ENCODE measurements at regions not wholly inside any gene's neighbourhood (a gene's known extent, or its start where the extent isn't known, plus 50 kb on each side); places are given as distances from the start of the nearest gene placed in this dataset.

DNA sequence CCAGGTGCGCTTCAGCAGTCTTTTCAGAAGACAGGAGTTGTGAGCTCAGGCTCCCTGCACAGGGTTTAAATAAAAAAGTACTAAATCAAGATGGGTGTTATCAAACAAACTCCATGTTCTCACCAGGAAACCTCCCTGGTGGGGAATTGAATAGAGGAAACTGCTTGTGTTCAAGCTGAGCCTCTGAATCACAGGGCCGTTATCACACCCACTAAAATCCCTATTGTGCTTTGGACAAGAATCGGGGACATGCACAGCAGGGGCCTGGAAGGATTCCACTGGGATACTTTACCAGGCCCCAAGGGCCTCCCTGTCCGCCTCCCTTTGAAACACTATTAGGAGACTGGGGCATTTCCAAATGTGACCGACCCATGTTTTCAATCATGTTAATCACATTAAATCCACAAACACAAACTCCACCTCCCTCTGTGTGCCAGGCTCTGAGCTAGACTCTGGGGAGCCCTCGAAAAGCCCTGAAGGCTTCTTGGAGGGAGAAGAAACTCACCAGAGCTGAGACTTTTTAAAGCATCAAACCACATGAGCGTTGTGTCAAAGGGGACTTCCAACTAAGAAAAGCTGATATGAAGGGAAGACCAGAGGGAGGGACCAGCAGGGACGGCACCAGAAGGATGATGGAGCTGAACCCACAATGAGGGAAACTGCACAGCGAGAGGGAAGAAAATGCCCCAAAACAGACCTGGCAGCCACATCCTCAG is 458.7 kb upstream of the ID2 start:
- Mint-ChIP-seq H3K27me3 (no peaks in the 10 kb centered on the region), H3K4me3 (no peak overlapping the region), H3K9me3 (ENCODE audit: low read depth) (no peaks in the 10 kb centered on the region), H3K36me3 (no peaks in the 10 kb centered on the region), H3K4me1 (ENCODE audit: low read depth) (no peaks in the 10 kb centered on the region), H3K27ac (no peak overlapping the region)

DNA sequence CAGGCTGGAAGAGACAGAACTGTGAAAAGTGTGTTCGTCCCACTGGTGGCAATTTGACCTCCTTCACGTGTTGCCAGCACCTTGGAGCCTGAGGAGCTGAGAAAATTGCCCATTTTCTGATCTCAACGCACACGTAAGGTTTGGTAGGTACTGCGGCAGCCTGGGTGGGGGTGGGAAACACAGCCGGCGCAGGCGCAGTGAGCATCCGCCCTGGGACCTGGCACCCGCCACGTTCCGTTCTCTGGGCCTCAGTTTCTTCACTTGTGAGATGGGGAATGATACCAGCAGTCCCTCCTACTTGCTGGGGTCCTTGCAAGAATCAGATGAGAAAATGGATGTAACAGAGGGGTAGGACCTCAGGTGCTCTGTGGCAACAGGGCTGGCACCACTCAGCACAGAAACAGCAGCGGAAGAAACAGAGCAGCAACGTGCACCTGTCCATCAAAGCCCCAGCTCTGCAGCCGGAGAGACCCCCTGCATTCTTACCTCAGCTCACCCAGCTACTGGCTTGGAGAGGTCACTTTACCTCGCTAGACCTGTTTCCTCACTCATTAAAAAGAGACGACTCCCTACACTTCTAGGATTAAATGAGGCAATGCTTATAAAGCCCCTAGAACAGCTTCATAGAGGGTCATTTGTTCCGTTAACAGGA is 458.0 kb upstream of the ID2 start:
- H3K4me1 Mint-ChIP-seq (ENCODE audit: low read depth), result no peaks in the 10 kb centered on the region
- no peak overlapping the region for H3K4me3 Mint-ChIP-seq
- H3K9me3 Mint-ChIP-seq (ENCODE audit: low read depth), result no peaks in the 10 kb centered on the region
- no peaks in the 10 kb centered on the region for H3K27me3 Mint-ChIP-seq
- no peaks in the 10 kb centered on the region for H3K36me3 Mint-ChIP-seq
- no peak overlapping the region for H3K27ac Mint-ChIP-seq

DNA sequence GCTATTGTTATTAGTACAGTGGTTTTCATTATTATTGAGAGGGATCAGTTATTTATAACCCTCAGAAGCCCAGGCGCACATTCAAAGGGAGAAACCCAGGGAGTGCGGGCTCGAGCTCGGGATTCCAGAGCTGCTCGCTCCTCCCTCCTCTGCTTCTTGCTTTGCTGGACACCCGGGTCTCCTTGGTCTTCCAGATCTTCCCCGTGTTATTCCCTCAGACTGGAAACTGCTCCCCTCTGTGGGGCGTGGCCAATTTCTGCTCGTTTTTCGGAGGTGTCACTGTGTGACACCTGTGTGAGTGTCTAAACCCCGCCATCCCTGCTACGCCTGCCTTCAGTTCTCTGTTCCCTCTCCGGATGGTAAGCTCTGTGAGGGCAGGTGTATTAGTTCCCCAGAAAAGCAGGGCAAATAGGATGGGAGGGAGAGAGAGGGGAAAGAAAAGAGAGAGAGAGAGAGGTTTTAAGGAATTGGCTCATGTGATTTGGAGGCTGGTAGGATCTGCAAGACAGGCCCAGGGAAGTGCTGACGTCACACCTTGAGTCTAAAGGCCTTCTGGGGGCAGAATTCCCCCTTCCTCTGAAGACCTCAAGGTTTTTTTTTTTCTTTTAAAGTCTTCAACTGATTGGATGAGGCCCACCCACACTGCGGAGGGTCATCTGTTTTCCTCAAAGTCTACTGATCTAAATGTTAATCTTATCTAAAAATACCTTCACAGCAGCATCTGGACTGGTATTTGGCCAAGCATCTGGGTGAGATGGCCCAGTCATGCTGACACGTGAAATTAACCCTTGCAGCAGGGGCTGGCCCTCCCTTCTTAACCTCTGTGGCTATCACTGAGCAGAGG is 457.3 kb upstream of the ID2 start:
- Mint-ChIP-seq H3K36me3 (no peaks in the 10 kb centered on the region), H3K4me1 (ENCODE audit: low read depth) (peaks cover 5% of the 10 kb centered on the region), H3K9me3 (ENCODE audit: low read depth) (no peaks in the 10 kb centered on the region), H3K27me3 (no peaks in the 10 kb centered on the region), H3K4me3 (no peak overlapping the region), H3K27ac (no peak overlapping the region)

DNA sequence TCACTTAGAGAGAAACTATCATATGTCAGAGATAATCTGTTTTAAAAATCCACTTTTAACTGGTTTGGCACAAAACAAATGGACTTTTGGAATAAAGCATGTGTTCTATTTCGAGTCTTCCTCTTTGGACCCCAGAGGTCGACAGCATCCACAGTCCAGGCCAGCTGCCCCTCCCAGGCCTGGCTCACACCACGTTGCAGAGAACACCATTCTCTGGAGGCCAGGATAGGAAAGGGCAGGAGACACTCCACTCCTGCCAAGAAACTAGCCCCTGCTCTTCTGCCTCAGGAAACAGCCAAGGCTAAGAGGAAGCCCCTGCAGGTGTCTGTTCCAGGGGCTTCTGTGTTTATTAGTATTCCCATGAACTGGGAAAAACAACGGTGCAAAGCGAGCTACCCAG is 456.6 kb upstream of the ID2 start:
- Mint-ChIP-seq H3K27me3 (no peaks in the 10 kb centered on the region), H3K27ac (no peak overlapping the region)

DNA sequence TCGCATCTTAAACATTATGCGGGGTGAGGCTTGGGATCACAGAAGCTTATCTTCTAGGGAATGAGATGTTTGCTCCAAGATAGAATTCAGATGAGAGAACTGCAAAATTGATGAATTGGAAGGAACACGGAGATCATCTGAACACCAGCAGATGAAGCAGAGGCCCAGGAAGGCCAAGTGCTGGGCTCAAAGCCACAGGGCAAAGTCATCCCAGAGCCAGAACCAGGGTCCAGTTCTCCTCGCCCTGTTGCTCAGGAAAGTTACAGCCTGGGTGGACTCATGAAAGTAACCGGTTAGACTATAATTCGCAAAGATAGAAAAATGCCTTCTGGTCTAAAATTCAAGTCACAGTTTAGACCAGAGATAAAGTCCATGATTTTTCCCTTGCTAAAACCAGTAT is 456.1 kb upstream of the ID2 start:
- Mint-ChIP-seq H3K27ac (no peak overlapping the region), H3K36me3 (no peaks in the 10 kb centered on the region), H3K27me3 (no peaks in the 10 kb centered on the region), H3K4me3 (no peak overlapping the region), H3K4me1 (ENCODE audit: low read depth) (peaks cover 11% of the 10 kb centered on the region), H3K9me3 (ENCODE audit: low read depth) (no peaks in the 10 kb centered on the region)

More for the DNA sequence above, 456.6 kb upstream of the ID2 start:
- Mint-ChIP-seq H3K36me3 (no peaks in the 10 kb centered on the region), H3K4me1 (ENCODE audit: low read depth) (peaks cover 11% of the 10 kb centered on the region), H3K4me3 (no peak overlapping the region), H3K9me3 (ENCODE audit: low read depth) (no peaks in the 10 kb centered on the region)

DNA sequence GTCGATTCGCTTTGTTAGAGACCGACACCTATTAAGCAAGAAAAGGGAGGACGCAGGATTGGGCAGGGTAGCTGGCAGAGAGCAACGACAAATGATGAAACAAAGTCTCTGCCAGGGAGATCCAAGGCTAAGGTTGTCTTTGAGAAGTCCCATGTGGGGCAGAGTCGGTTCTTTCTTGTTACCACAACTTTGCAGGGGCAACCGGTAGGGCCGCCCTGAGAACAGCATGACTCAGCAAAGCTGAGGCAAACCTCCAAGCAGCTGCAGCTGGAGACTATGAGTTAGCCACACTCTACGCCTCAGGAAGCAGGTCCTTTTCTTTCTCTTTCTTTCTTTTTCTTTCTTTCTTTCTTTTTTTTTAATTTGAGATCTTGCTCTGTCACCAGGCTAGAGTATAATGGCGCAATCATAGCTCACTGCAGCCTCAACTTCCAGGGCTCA is 452.3 kb upstream of the ID2 start:
- Mint-ChIP-seq H3K9me3 (ENCODE audit: low read depth) (no peaks in the 10 kb centered on the region), H3K4me1 (ENCODE audit: low read depth) (peaks cover 11% of the 10 kb centered on the region), H3K36me3 (peaks cover 3% of the 10 kb centered on the region), H3K4me3 (no peak overlapping the region), H3K27ac (no peak overlapping the region), H3K27me3 (no peaks in the 10 kb centered on the region)

DNA sequence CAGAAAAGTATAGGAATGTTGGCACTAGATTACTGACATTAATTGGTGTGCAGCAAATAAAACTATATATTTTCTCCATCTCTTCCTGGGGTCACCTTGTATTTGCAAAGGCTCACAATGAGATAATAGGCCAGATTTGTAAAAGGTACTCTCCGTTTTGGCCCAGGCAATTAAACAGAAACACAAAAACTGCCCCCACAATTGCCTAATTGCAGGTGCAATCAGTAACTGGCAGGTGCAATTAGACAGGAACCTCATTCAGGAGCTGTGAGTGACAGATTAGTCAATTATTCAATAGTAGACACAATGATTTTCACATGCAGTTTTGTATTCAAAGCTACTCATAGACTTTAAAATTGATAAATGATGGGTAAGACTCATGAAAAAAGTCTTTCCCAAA is 451.4 kb upstream of the ID2 start:
- no peak overlapping the region for H3K27ac Mint-ChIP-seq
- H3K4me1 Mint-ChIP-seq (ENCODE audit: low read depth), result peaks cover 11% of the 10 kb centered on the region
- H3K27me3 Mint-ChIP-seq, result peaks cover 3% of the 10 kb centered on the region
- H3K36me3 Mint-ChIP-seq, result peaks cover 3% of the 10 kb centered on the region
- no peaks in the 10 kb centered on the region for H3K9me3 Mint-ChIP-seq (ENCODE audit: low read depth)
- no peak overlapping the region for H3K4me3 Mint-ChIP-seq

DNA sequence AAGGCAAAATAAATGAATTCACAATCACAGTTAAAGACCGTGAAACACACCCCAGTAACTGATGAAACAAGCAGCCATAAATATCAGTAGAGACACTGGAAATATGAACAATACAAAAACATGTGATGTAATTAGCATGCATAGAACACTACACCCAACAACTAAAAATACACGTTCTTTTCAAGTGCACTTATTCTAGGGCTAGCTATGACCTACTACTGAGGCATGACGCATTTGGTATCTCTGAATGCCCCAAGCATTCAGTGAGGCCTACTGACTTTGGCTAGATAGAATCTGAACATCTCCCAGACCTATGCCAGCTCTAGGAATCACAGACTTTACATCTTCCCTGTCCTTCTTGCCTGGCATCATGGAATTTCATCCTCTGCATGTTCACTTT is 450.0 kb upstream of the ID2 start:
- Mint-ChIP-seq H3K36me3 (peaks cover 3% of the 10 kb centered on the region), H3K27me3 (peaks cover 3% of the 10 kb centered on the region), H3K4me1 (ENCODE audit: low read depth) (peaks cover 11% of the 10 kb centered on the region), H3K9me3 (ENCODE audit: low read depth) (no peaks in the 10 kb centered on the region), H3K27ac (no peak overlapping the region), H3K4me3 (no peak overlapping the region)

DNA sequence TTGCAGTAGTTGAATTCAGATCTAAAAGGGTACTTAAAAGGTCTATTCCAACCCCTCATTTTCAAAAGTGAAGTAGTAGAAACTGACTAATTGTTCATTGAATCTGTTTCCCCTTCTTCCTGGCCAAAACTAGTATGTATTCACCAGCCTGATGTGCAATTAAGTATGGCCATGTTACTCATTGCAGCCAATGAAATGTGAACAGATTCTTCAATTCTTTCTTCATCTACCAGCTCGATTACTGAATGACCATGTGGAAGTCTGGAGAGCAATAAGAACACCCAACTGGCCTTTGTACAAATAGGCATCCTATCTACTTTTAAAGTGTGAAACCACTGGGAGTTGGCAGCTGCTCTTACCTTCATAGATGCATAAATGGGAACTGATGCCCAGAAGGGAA is 449.0 kb upstream of the ID2 start:
- H3K9me3 Mint-ChIP-seq (ENCODE audit: low read depth), result no peaks in the 10 kb centered on the region
- H3K27ac Mint-ChIP-seq, result no peak overlapping the region
- no peak overlapping the region for H3K4me3 Mint-ChIP-seq
- H3K4me1 Mint-ChIP-seq (ENCODE audit: low read depth), result peaks cover 11% of the 10 kb centered on the region
- peaks cover 3% of the 10 kb centered on the region for H3K36me3 Mint-ChIP-seq
- H3K27me3 Mint-ChIP-seq, result peaks cover 8% of the 10 kb centered on the region

DNA sequence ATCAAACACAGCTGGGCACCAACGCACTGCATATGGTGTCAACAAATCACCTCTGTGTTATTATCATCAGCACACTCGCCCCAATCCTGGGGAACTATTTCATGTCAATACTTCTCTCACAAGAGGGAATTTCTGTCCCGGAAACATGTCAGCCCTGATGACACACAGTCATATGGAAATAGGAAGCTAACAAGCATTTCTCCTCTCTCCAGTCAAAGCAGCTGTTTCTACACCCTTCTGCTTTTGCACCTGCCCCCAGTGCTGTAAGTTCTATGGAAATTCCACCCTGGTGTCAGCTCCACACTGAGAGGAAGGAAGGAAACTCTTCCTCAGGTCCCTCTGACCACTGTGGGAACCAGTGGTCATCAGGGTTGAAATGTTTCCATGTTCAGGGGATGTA is 447.6 kb upstream of the ID2 start:
- peaks cover 8% of the 10 kb centered on the region for H3K27me3 Mint-ChIP-seq
- peaks cover 13% of the 10 kb centered on the region for H3K4me1 Mint-ChIP-seq (ENCODE audit: low read depth)
- no peak overlapping the region for H3K4me3 Mint-ChIP-seq
- H3K36me3 Mint-ChIP-seq, result peaks cover 3% of the 10 kb centered on the region
- H3K27ac Mint-ChIP-seq, result no peak overlapping the region
- H3K9me3 Mint-ChIP-seq (ENCODE audit: low read depth), result no peaks in the 10 kb centered on the region

DNA sequence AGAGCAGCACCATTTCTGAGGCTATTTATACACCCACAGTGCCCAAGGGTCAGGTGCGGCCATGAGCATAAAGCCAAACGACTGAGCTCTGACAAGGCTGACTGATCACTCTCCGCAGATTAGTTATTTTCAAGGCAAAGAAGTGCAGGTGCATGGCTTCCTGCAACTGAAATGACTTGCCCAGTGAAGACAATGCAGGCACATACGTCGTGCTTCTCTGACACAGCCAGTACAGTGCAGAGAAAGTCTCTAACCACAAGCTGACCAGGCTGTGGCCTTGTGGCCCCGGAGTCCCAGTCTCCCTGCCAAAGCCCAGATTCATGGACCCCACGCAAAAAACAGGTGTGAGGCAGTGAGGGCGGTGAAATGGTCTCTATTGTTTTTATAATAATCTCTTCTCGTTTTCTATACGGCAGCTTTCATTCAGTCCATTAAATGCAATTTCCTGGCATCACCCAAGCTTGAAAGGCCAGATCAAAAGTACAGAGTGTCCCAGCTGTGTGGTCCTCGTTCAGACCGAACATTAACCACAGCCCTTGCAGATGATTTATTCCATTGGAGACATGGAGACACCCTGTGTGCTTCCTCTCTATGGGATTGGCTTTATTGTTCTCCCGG is 447.0 kb upstream of the ID2 start:
- Mint-ChIP-seq H3K36me3 (peaks cover 3% of the 10 kb centered on the region), H3K4me3 (no peak overlapping the region), H3K4me1 (ENCODE audit: low read depth) (peaks cover 13% of the 10 kb centered on the region), H3K27me3 (peaks cover 8% of the 10 kb centered on the region), H3K9me3 (ENCODE audit: low read depth) (no peaks in the 10 kb centered on the region), H3K27ac (no peak overlapping the region)

DNA sequence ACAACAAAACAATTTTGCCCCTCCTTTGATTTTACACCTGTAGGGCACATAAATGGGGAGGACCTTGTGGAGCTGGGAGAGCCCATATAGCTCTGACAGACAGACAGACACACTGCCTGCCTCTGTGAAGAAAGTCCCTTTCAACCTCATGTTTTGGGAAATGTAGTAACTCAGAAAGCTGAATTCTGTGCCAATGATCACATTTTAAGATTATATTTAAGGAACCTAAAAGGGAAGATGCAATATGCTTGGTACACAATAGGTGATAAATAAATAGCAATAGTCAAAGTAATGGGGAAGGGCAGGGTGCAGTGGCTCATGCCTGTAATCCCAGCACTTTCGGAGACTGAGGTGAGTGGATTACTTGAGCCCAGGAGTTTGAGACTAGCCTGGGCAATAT is 446.4 kb upstream of the ID2 start:
- Mint-ChIP-seq H3K36me3 (peaks cover 3% of the 10 kb centered on the region), H3K4me1 (ENCODE audit: low read depth) (peaks cover 12% of the 10 kb centered on the region), H3K27ac (no peak overlapping the region), H3K27me3 (peaks cover 8% of the 10 kb centered on the region), H3K9me3 (ENCODE audit: low read depth) (no peaks in the 10 kb centered on the region), H3K4me3 (no peak overlapping the region)

DNA sequence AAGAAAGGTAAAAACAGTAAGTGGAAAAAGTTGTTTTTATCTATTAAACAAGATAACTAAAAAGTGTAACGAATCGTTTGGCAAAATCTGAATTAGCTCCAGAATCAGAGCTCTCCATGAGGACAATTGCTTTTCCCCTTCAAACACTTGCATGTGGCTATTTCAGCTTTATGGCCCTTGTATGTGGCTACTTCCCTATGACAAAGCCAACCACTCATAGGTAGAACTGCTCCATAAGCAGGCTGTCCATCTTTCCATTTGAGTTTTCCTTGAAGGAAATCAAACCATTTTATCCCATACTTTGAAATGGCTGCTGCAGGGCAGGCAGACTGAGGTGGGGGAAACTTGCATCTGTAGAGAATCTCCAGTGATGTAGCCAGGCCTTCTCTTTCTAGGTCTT is 445.5 kb upstream of the ID2 start:
- Mint-ChIP-seq H3K4me1 (ENCODE audit: low read depth) (peaks cover 12% of the 10 kb centered on the region), H3K27me3 (peaks cover 8% of the 10 kb centered on the region), H3K36me3 (peaks cover 3% of the 10 kb centered on the region), H3K9me3 (ENCODE audit: low read depth) (no peaks in the 10 kb centered on the region), H3K27ac (no peak overlapping the region), H3K4me3 (no peak overlapping the region)

DNA sequence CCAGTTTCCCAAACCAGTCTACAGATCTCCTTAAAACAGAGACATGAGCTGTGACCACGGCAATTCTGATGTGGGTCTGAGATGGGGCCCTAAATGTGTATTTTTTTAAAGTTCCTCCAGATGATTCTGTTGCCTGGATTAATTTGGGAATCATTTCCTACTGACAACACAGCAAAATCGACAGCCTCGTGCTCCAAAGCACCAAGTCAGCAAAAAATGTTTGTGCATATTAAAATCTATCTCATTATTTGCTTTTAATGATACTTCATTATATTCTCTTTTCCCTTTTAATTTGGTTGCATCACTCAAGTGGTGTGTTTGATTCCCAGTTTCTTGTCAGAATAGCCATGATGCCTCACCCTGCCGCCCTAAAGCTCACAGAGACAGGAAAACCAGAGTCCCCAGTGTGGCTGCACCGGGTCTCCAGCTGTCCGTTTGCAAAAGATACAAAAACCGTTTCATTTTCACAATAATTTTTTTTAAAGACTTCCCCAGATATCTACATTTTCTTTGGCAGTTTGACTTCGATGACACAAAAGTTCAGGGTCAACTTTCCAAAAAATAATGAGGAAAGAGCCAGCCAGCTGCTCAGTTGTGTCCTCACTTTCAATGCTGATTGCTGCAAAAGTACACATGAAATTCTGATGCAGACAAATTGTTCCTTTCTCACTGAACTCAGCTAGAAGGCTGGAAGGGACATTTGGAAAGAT is 443.2 kb upstream of the ID2 start:
- H3K36me3 Mint-ChIP-seq, result no peaks in the 10 kb centered on the region
- H3K9me3 Mint-ChIP-seq (ENCODE audit: low read depth), result no peaks in the 10 kb centered on the region
- H3K4me1 Mint-ChIP-seq (ENCODE audit: low read depth), result peaks cover 12% of the 10 kb centered on the region
- H3K4me3 Mint-ChIP-seq, result no peak overlapping the region
- no peak overlapping the region for H3K27ac Mint-ChIP-seq
- peaks cover 8% of the 10 kb centered on the region for H3K27me3 Mint-ChIP-seq
